Limb (tissue), 2 donors: ENCODE measurements at regions not wholly inside any gene's neighbourhood (a gene's known extent, or its start where the extent isn't known, plus 50 kb on each side); places are given as distances from the start of the nearest gene placed in this dataset.
"Not testable (repeated sequence)": the region's sequence is repeated elsewhere in the genome, so short reads cannot be mapped to it uniquely, and the experiment has no call there.

Source experiments
- DNase-seq, 2 donors: peaks; one replicate each; pipeline ENCODE4 v3.0.0-alpha.2; 2016; ENCODE audit errors: extremely low spot score in 2 of 2

- DNase-seq: no peak
These were observed 145.5 kb upstream of the POGK start for GRCh38 chr1:166693673-166694297.

- no peak for DNase-seq
These were observed 144.2 kb upstream of the POGK start for GRCh38 chr1:166695115-166695514.

- not testable (repeated sequence) for DNase-seq
These were observed 143.4 kb upstream of the POGK start for GRCh38 chr1:166695834-166696233.

- no peak for DNase-seq
These were observed 140.5 kb upstream of the POGK start for GRCh38 chr1:166698771-166699170.

- DNase-seq: no peak
These were observed 139.7 kb upstream of the POGK start for GRCh38 chr1:166699613-166700012.

- DNase-seq: no peak
These were observed 138.6 kb upstream of the POGK start for GRCh38 chr1:166700696-166701095.

- no peak for DNase-seq
These were observed 137.6 kb upstream of the POGK start for GRCh38 chr1:166701603-166702100.

GRCh38 chr1:166703141-166703540, 136.1 kb upstream of the POGK start:
- DNase-seq: no peak

GRCh38 chr1:166703726-166704462, 135.4 kb upstream of the POGK start:
- no peak for DNase-seq

- no peak for DNase-seq
These were observed 133.6 kb upstream of the POGK start for GRCh38 chr1:166705376-166706289.

- no peak for DNase-seq
These were observed 122.7 kb upstream of the POGK start for GRCh38 chr1:166716620-166717019.

GRCh38 chr1:166721145-166721544, 118.1 kb upstream of the POGK start:
- DNase-seq: no peak

GRCh38 chr1:166730299-166730888, 108.9 kb upstream of the POGK start:
- DNase-seq: no peak

- DNase-seq: no peak
These were observed 101.1 kb upstream of the POGK start for GRCh38 chr1:166738140-166738539.

- DNase-seq: no peak
These were observed 100.4 kb upstream of the POGK start for GRCh38 chr1:166738873-166739272.

GRCh38 chr1:166740668-166741276, 98.5 kb upstream of the POGK start:
- no peak for DNase-seq

GRCh38 chr1:166763318-166763717, 76.0 kb upstream of the POGK start:
- no peak for DNase-seq

GRCh38 chr1:166766942-166767341, 72.3 kb upstream of the POGK start:
- no peak for DNase-seq

- DNase-seq: not testable (repeated sequence)
These were observed 54.6 kb upstream of the POGK start for GRCh38 chr1:166784646-166785045.

GRCh38 chr1:166785987-166786386, 53.3 kb upstream of the POGK start:
- DNase-seq: no peak

GRCh38 chr1:166789286-166789685, 50.0 kb upstream of the POGK start:
- DNase-seq: no peak
